HG03060 (cell line): ENCODE measurements at regions not wholly inside any gene's neighbourhood (a gene's known extent, or its start where the extent isn't known, plus 50 kb on each side); places are given as distances from the start of the nearest gene placed in this dataset.

Experiments
- ATAC-seq: cut with Tn5 transposase; IDR thresholded peaks from one replicate; pipeline ENCODE4 v1.9.1; 2021; ENCODE audit warnings: low read depth, moderate number of reproducible peaks; ENCODE audit not compliant: unreplicated experiment

GRCh38 chr4:111631215-111631999 is 513.8 kb upstream of the FAM241A start:
- ATAC-seq = no peak

DNA sequence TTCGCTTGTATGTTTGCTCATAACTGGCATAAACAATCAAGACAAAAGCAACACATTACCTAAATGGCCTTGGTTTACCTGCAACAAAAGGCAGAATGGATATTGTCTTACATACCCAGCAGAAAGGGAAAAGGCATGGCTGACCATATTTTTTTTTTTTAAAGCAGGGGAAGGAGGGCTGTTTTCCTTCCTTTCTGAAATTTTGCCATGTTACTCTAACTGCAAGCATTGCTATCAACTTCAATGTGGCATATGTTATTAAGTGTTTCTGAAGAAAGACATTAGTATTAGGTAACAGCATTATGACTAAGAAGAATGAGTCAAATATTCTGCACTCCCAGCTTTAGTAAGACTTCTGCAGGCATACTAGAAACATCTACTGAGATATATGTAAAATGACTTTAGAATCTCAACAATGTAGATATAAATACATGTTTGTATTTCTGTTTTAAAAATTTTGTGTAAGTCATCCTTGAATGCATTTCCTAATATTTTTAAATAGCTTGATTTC is 512.6 kb upstream of the FAM241A start:
- no peak for ATAC-seq

DNA sequence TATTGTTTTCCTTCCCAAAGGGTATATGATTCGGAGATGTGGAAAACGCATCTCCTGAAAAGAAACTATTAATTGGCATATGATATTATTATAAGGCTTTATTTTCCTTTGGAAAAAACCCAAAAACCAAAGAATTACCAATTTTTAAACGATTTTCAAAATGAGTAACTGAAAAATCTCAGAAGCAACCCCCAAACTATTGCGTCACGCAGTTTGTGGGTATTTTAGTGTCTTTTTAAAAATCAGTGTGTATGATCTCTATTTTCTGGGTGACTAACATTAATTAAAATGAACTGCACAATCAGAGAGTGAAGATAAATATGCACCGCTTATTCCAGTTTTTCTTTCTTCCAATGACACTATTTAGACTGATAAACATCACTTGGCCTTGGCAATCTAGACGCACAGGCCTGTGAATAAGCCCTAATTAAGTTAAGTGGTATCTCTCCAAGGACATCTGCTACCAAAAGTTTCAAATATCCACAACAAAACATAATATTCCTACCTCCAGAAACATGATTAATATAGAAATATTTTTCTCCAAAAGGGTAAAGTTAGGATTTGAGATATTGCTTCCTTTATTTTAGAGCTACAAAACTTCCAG is 511.5 kb upstream of the FAM241A start:
- no peak for ATAC-seq

DNA sequence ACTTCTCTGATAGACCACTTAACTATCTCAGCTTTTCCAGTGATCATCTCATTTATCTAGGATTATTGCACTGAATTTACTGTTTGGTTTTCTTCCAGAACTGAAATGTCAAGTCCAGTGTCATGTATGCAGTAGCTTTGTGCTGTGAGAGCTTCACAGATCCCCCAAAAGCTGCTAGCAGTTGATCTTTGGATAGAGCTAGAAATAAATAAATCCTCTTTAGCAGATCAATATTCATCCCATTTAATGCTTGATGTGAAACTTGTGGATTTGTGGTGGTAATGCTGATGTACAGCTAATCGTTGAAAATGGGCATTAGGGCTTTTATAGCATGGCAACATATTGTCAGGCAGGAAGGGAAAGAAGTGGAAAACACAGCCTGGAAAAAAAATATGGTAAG is 509.6 kb upstream of the FAM241A start:
- ATAC-seq = no peak

- no peak for ATAC-seq
These were observed 508.2 kb upstream of the FAM241A start for GRCh38 chr4:111636961-111637585.

DNA sequence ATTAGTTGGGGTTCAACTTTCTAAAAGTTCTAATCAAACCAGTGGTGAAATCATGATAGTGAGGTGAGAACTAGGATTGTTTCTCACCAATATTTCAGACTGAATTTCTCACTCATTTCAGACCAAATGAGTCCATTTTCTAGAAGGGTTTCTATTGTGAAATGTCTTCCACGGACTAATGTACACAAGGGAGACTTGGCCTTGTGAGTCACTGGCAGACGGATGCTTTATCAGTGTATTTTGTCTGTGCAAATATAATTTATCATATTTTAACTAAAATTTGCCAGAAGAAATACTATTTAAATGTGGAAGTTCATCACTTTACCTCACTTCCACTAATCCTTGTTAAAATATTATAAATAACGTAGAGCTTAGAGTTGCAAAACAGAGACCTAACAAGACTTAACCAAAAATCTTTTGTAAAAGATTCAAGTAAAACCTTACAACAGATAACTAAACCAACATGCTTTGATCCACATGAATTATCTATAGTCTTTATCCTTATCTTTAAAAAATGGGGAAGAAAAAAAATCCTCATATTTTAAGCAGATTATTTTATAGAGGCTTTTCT is 506.0 kb upstream of the FAM241A start:
- no peak for ATAC-seq

GRCh38 chr4:111639876-111640275 is 505.4 kb upstream of the FAM241A start:
- no peak for ATAC-seq

- ATAC-seq = peak; percentile 86
These were observed 503.3 kb upstream of the FAM241A start for GRCh38 chr4:111641813-111642579.

- no peak for ATAC-seq
These were observed 497.2 kb upstream of the FAM241A start for GRCh38 chr4:111648056-111648455.

GRCh38 chr4:111649308-111649707 is 495.9 kb upstream of the FAM241A start:
- ATAC-seq = no peak

DNA sequence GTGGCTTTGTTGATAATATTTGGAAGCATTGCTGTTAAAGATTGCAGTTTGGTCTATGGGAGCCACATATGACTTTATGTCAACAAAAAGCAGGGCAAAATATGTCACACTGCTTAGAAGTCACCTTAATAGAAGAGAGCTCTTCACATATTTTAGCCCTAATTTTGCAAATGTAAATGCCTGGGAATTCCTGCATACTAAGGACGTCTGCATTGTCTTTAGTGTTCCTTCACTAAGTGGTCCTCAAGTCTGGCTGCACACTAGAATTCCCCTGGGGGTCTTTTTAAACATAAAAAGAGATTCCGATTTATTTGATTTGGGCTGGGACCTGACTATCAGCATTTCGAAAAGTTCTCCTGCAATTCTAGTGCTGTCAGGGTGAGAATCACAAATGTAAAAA is 495.1 kb upstream of the FAM241A start:
- no peak for ATAC-seq

DNA sequence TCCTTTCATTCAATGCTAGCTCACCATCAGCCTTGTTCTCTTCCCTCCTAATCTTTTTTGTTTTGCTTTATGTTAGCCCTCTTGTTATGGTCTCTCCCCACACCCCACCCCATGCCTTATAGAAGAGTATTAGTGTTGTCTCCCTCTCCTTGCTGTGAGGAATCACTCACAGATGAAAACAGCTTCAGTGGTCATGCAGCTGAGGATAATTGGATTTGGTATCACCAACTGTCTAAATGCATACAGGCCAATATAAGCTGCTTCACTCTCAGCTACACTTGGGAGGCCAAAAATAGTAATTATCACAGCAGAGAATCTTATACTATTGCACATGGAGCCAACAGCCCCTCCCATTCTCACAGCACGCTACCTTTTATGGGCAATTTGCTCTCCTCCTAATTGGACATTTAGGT is 494.6 kb upstream of the FAM241A start:
- no peak for ATAC-seq

DNA sequence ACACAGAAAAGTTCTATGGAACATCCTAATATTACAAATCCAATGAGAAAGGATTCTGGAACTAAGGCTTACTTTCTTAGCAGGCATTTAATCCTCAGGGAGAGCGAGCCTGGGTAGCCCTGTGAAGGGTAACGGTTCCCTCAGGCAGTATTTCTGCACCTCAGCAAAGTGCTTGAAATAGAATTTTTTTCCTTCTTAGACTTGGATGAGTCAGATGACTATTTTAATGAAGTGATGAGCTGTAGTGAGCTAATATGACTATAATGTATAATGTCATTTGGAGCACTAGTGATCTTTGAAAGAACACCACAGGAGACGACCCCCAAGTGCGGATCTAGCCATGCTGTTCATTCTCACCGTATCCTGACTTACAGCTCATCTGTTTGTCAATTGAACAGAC is 493.0 kb upstream of the FAM241A start:
- no peak for ATAC-seq

- ATAC-seq = no peak
These were observed 492.3 kb upstream of the FAM241A start for GRCh38 chr4:111652986-111653385.

- no peak for ATAC-seq
These were observed 482.8 kb upstream of the FAM241A start for GRCh38 chr4:111662496-111662895.

- ATAC-seq = no peak
These were observed 480.8 kb upstream of the FAM241A start for GRCh38 chr4:111664308-111664945.

DNA sequence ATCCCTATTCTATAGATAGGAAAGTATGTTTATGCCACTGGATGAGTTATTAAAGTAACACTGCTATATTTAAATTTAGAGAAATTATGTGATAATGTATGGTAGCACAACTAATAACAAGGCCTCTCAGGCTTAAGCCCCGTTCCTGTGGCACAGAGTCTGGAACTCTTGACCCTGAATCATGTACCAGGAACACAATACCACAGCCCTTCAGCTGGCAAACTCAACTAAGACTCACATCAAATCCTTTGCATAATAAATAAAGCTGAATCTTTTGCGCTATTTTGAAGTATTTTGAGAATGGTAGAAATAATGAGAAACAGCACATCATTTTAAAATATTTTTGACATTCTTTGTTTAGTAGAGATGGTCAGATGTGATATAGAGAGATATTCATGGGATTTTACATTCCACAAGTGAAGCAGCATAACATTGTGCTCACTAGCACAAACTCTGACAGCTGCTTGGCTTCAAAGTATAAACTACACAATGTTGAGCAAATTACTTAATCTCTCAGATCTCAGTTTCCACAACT is 478.4 kb upstream of the FAM241A start:
- ATAC-seq = no peak

DNA sequence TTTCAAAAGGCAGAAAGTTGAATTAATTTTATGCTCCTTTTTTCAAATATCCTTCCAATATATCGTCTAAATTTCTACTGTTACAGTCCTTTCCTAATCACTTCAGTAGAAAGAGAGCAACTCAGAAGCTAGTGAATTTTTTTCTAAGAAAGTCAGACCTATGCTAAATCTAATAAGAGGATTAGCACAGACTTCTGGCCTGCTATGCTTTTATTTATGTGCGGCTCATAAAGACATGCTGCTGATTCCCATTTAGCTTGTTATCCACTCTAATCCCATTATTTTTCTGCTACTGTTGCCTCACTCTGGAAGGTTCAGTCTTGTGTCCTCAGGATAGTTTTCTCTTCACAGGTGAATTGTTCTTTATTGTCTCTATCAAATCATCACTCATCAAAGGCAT is 473.5 kb upstream of the FAM241A start:
- ATAC-seq = no peak

- ATAC-seq = no peak
These were observed 469.5 kb upstream of the FAM241A start for GRCh38 chr4:111675746-111676145.

GRCh38 chr4:111676533-111676932 is 468.7 kb upstream of the FAM241A start:
- no peak for ATAC-seq
